ENCODE measurements at regions not wholly inside any gene's neighbourhood (a gene's known extent, or its start where the extent isn't known, plus 50 kb on each side); places are given as distances from the start of the nearest gene placed in this dataset.

GRCh38 chr12:118582863-118583262 is 206.5 kb downstream of the SUDS3 start:
- in situ Hi-C loops (cut with MboI) (no loop called here), intact Hi-C loops (cut with micrococcal nuclease) (no loop called here)
- Histone ChIP-seq H3K9ac (ENCODE audit: insufficient read depth in 1 of 2, low read depth in 2 of 2, low read length in 2 of 2) (no peak overlapping the region), H3K9me1 (ENCODE audit: control insufficient read depth, insufficient read depth, low read length) (no peaks in the 10 kb centered on the region), H3K79me2 (ENCODE audit: control insufficient read depth, insufficient read depth, low read length) (no peaks in the 10 kb centered on the region), H3K4me1 (replicated peaks in 1 of 2; ENCODE audit: control insufficient read depth in 2 of 2, insufficient read depth in 2 of 2, low read length in 2 of 2) (no peaks in the 10 kb centered on the region), H4K20me1 (replicated peaks; ENCODE audit: control insufficient read depth, insufficient read depth, low read length) (no peaks in the 10 kb centered on the region), H3K9me3 (replicated peaks; ENCODE audit: control insufficient read depth, insufficient read depth, low read depth, low read length) (no peaks in the 10 kb centered on the region), H2AFZ (ENCODE audit: low read depth, low read length) (no peak overlapping the region), H3K4me3 (no peak overlapping the region), H3K36me3 (ENCODE audit: control insufficient read depth, insufficient read depth, low read length) (no peaks in the 10 kb centered on the region), H3K4me2 (ENCODE audit: insufficient read depth, low read length) (no peak overlapping the region), H3K27ac (ENCODE audit: extremely low read depth, low read depth, low read length) (no peak overlapping the region), H3K27me3 (ENCODE audit: control insufficient read depth in 2 of 2, insufficient read depth in 2 of 2, low read length in 2 of 2) (peaks cover 0 to 3% of the 10 kb centered on the region in 2 experiments; a peak in 1 of 5 replicates)
- FAIRE-seq = no peak
- ATAC-seq = no peak
- no peak for DNase-seq (ENCODE audit: extremely low read depth in 1 of 4, low spot score in 3 of 4)
- WGBS (ENCODE audit: insufficient coverage, low coverage, missing lambda C conversion rate) = 2% methylated on average over 4 of the region's 4 CpGs
- ChIA-PET POLR2A (no interaction called here), CTCF (ENCODE audit: low intra/inter-chr PET ratio) (no interaction called here)
- BruUV-seq (replicated peaks) = no TSS peak
- TF ChIP-seq ZNF764 (CRISPR knock-in tag; IDR thresholded peaks at IDR 0.05; ENCODE audit: low read depth) (no peak), CREB1 (IDR thresholded peaks at IDR 0.05) (no peak), CREB1 (CRISPR knock-in tag; IDR thresholded peaks at IDR 0.05) (no peak), SMAD3 (CRISPR knock-in tag; conservative IDR thresholded peaks at IDR 0.05) (no peak), ZBTB17 (CRISPR knock-in tag; IDR thresholded peaks at IDR 0.05) (no peak), RB1 (IDR thresholded peaks at IDR 0.05; ENCODE audit: low read depth) (no peak), BCLAF1 (IDR thresholded peaks at IDR 0.05; ENCODE audit: borderline replicate concordance in 1 of 2, control insufficient read depth in 1 of 2, low read depth in 2 of 2, low read length in 1 of 2) (no peak), ZNF696 (CRISPR knock-in tag; conservative IDR thresholded peaks at IDR 0.05) (no peak), RFX5 (IDR thresholded peaks at IDR 0.05; ENCODE audit: low read depth, low read length) (no peak), MAFF (IDR thresholded peaks at IDR 0.05; ENCODE audit: low read length) (no peak), TFAP4 (CRISPR knock-in tag; IDR thresholded peaks at IDR 0.05; ENCODE audit: borderline replicate concordance) (no peak), MAX (CRISPR knock-in tag; IDR thresholded peaks at IDR 0.05) (no peak)
